NCI-H146 treated with DMSO at 0.1 percent for 48 hours (cell line): ENCODE measurements at regions not wholly inside any gene's neighbourhood (a gene's known extent, or its start where the extent isn't known, plus 50 kb on each side); places are given as distances from the start of the nearest gene placed in this dataset.

Experiments used
- DNase-seq: peaks from one replicate; lab custom pipeline; 2025; ENCODE audit not compliant: unreplicated experiment; lab: John Stamatoyannopoulos, UW

DNA sequence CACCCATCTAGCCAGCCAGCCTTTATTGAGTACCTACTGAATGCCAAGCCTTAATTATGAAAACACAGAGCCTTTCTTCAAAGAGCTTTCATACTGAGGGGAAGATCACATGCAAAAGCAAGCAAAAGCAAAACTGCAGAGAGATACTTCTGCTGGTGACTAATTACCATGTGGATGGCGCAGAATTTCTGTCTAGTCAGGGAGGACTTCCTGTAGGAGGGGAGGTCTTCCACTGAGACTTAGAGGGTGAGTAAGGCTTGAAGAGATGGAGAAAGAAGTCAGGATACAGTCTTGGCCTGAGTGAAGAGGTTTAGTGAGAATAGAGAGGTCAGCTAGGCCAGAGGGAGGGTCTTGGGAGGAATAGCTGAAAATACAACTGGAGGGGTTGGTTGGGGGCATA is 53.9 kb upstream of the CCL2 start:
- no peak for DNase-seq

DNA sequence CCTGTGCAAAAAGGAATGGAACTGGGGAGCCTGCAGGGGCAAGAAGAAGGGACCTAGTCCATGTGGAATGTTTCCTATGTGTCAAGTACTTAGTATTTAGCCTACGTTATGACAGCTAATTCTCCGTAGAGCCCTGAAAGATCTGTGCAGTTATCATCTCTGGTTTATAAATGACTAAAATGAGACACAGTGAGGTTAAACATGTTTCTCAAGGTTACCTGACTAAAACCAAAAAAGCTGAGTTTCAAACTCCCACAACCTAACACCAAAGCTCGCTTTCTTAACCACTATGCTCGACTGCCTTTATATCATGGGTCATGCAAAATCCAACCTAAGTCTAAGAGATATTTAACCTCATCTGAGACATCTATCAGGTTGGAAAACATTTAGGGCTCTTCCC is 53.3 kb upstream of the CCL2 start:
- DNase-seq = no peak

GRCh38 chr17:34203018-34203638 is 52.0 kb upstream of the CCL2 start:
- DNase-seq = no peak

- no peak for DNase-seq
Measured at GRCh38 chr17:34204402-34204801, 50.7 kb upstream of the CCL2 start.
